Stimulated activated CD8-positive, alpha-beta memory T cell treated with anti-CD3 and anti-CD28 coated beads, Interleukin-4, amount 100 ng/mL, for 48 hours (primary cell): ENCODE measurements at regions not wholly inside any gene's neighbourhood (a gene's known extent, or its start where the extent isn't known, plus 50 kb on each side); places are given as distances from the start of the nearest gene placed in this dataset.

ENCODE experiments used
- DNase-seq: peaks from one replicate; pipeline ENCODE4 v3.0.0-alpha.2; 2020

GRCh38 chr4:152010710-152011079 is 249.9 kb upstream of the GATB start:
- DNase-seq: no peak

GRCh38 chr4:152009983-152010709 is 249.3 kb upstream of the GATB start:
- no peak for DNase-seq

- no peak for DNase-seq
These were observed 248.3 kb upstream of the GATB start for GRCh38 chr4:152009031-152009670.

GRCh38 chr4:152007111-152007510 is 246.3 kb upstream of the GATB start:
- no peak for DNase-seq

GRCh38 chr4:152004801-152005200 is 244.0 kb upstream of the GATB start:
- no peak for DNase-seq

GRCh38 chr4:152000518-152000917 is 239.7 kb upstream of the GATB start:
- no peak for DNase-seq

GRCh38 chr4:151998723-151999122 is 237.9 kb upstream of the GATB start:
- DNase-seq: no peak

GRCh38 chr4:151997461-151997860 is 236.7 kb upstream of the GATB start:
- no peak for DNase-seq

GRCh38 chr4:151994429-151994828 is 233.6 kb upstream of the GATB start:
- no peak for DNase-seq

- DNase-seq: no peak
These were observed 232.7 kb upstream of the GATB start for GRCh38 chr4:151993521-151993920.

GRCh38 chr4:151992332-151993154 is 231.7 kb upstream of the GATB start:
- DNase-seq: no peak

- no peak for DNase-seq
These were observed 231.0 kb upstream of the GATB start for GRCh38 chr4:151991884-151992167.

- no peak for DNase-seq
These were observed 230.4 kb upstream of the GATB start for GRCh38 chr4:151991001-151991883.

- no peak for DNase-seq
These were observed 229.4 kb upstream of the GATB start for GRCh38 chr4:151990201-151990600.

- no peak for DNase-seq
These were observed 227.8 kb upstream of the GATB start for GRCh38 chr4:151988591-151988990.

- no peak for DNase-seq
These were observed 226.8 kb upstream of the GATB start for GRCh38 chr4:151987606-151988005.

GRCh38 chr4:151983854-151984253 is 223.0 kb upstream of the GATB start:
- DNase-seq: no peak

GRCh38 chr4:151979819-151980218 is 219.0 kb upstream of the GATB start:
- no peak for DNase-seq

- DNase-seq: no peak
These were observed 207.8 kb upstream of the GATB start for GRCh38 chr4:151968643-151969042.

GRCh38 chr4:151967074-151967473 is 206.3 kb upstream of the GATB start:
- no peak for DNase-seq

- DNase-seq: no peak
These were observed 201.5 kb upstream of the GATB start for GRCh38 chr4:151962138-151962823.

- no peak for DNase-seq
These were observed 200.6 kb upstream of the GATB start for GRCh38 chr4:151961456-151961855.
